Suprapubic skin (tissue), 3 donors: ENCODE measurements at regions not wholly inside any gene's neighbourhood (a gene's known extent, or its start where the extent isn't known, plus 50 kb on each side); places are given as distances from the start of the nearest gene placed in this dataset.

ENCODE experiments used
- EP300 ChIP-seq: sonication (generic); formaldehyde crosslinking; IDR thresholded peaks from one replicate; pipeline ENCODE4 v1.6.1; 2017; ENCODE audit warnings: antibody characterized with exemption
- TF ChIP-seq, protein P1 (sequence below), 2 donors: fragments of 200-600 bp in 1 of 2; fragments of 450-650 bp in 1 of 2; sonication (generic) in 1 of 2; IDR thresholded peaks; one replicate each; pipeline ENCODE4 v1.5.1; 2016 to 2019; ENCODE audit warnings: antibody characterized with exemption in 2 of 2, mild to moderate bottlenecking in 1 of 2, moderate library complexity in 1 of 2

DNA sequence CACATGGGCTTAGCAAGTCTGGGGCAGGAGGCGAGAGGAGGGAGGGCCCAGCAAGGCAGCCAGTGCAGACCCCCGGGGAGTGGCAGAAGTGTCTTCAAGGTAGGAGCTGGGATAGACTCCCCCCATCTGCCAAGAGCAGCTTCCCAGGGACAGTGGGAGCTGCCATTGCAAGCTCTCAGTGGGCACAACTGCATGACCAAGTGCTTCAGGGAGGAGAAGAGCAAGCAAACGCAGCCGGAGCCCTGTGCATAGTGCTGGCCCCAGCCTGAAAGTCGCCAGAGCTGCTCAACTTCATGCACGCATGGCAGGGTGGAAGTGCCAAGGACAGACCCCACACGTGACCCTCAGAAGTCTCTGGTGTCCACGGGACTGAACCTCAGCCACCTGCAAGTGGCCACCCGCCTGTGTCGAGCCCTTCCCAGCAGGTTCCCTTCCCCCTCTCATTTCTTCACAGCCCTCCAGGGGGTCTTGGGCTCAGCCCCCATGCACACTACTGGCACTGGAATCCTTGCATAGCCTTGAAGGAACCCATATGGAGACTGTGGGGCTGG is 89.4 kb downstream of the PLXNA1 start:
- TF ChIP-seq, protein P1, sequence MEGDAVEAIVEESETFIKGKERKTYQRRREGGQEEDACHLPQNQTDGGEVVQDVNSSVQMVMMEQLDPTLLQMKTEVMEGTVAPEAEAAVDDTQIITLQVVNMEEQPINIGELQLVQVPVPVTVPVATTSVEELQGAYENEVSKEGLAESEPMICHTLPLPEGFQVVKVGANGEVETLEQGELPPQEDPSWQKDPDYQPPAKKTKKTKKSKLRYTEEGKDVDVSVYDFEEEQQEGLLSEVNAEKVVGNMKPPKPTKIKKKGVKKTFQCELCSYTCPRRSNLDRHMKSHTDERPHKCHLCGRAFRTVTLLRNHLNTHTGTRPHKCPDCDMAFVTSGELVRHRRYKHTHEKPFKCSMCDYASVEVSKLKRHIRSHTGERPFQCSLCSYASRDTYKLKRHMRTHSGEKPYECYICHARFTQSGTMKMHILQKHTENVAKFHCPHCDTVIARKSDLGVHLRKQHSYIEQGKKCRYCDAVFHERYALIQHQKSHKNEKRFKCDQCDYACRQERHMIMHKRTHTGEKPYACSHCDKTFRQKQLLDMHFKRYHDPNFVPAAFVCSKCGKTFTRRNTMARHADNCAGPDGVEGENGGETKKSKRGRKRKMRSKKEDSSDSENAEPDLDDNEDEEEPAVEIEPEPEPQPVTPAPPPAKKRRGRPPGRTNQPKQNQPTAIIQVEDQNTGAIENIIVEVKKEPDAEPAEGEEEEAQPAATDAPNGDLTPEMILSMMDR (IDR thresholded peaks at IDR 0.05) = no peak
- TF ChIP-seq EP300 = no peak
